ENCODE measurements at regions not wholly inside any gene's neighbourhood (a gene's known extent, or its start where the extent isn't known, plus 50 kb on each side); places are given as distances from the start of the nearest gene placed in this dataset.

- TF ChIP-seq CTCF (conservative IDR thresholded peaks at IDR 0.05) (no peak), EZH2 (IDR thresholded peaks at IDR 0.05; ENCODE audit: low read depth) (no peak)
Measured at GRCh38 chr1:22362626-22363402, 88.8 kb upstream of the ZBTB40 start.

Measured in PC-9 (cell line).